T1000 (cell line): ENCODE measurements at regions not wholly inside any gene's neighbourhood (a gene's known extent, or its start where the extent isn't known, plus 50 kb on each side); places are given as distances from the start of the nearest gene placed in this dataset.
"Not testable (repeated sequence)": the region's sequence is repeated elsewhere in the genome, so short reads cannot be mapped to it uniquely, and the experiment has no call there.

Source experiments
- DNase-seq: peaks from one replicate; lab custom pipeline; 2025; ENCODE audit warnings: mixed read lengths; lab: John Stamatoyannopoulos, UW

DNA sequence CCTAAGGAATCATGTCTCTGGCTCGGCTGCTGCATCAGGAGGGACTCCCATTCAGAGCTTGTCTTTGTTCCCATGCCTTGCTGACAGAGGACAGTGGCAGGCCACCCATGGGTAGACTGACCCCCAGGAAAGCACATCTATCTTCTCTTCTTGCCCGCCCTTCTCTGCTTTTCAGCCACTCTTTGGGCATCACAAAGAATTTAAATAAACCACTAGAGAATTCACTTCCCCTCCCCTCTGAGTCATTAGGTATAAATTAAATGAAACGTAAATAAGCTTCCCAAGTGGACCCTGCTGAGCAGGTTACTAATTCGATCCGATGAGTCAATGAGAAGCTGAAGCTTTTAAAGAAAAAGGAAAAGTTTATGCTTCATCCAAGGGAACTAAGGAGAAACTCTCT lies 97.0 kb downstream of the DRD1 start:
- no peak for DNase-seq

- DNase-seq, result peak; percentile 31
Measured at GRCh38 chr5:175344331-175345195, 99.4 kb downstream of the DRD1 start.

DNA sequence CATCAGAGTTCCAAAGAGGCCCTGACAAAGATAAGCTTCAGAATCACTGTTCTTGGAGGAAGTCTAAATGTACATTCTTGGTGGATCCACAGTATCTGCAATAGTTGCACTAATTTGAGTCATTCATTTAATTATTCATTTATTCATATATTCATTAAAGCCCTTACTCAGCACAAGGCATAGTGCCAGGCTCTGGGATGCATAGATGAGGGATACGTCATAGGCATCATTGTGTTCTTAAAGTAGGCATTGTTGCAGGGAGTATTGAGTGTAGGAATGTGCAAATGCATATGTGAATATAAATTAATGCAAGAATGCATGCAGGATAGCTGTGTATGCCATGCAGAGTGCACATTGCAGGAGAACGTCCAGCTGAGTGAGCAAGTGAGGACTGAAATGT lies 100.7 kb downstream of the DRD1 start:
- no peak for DNase-seq

DNA sequence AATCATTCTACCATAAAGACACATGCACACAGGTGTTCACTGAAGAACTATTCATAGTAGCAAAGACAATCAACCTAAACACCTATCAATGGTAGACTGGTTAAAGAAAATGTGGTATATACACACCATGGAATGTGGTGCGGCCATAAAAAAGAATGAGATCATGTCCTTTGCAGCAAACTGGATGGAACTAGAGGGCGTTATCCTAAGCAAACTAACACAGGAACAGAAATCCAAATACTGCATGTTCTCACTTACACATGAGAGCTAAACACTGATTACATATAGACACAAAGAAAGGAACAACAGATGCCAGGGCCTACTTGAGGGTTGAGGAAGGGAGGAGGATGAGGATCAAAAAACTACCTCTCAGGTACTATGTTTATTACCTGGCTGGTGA lies 103.8 kb downstream of the DRD1 start:
- no peak for DNase-seq

DNA sequence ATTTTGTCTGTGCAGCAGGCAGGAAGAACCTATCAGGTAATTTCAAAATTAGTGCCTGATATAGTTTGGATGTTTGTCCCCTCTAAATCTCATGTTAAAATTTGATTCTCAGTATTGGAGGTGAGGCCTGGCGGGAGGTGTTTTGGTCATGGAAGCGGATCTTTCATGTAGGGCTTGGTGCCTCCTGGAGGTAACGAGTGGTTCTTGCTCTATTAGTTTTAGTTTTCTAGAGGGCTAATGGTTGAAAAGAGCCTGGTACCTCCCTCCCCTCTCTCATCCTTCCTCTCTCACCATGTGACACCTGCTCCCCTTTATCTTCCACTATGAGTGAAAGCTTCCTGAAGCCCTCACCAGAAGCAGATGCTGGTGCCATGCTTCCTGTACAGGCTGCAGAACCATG lies 106.3 kb downstream of the DRD1 start:
- DNase-seq, result no peak

DNA sequence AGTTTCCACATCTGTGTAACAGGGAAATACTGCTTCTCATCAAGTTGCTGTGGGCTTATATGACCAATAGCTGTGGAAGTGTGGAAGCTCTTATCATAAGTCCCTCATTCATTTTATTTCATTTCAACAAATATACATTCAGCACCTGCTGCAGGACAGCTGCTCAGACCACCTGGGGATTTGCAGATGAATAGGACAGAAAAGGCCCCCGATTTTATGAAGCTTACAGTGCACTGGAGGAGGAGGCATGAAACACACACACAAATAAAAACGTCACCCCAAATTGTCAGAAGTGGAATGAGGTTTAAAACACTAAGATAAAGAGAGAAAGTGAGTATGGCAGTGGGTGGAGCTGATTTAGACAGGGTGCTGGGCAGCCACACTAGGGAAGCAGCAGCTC lies 107.2 kb downstream of the DRD1 start:
- no peak for DNase-seq

- no peak for DNase-seq
Measured at GRCh38 chr5:175335691-175336090, 108.3 kb downstream of the DRD1 start.

DNA sequence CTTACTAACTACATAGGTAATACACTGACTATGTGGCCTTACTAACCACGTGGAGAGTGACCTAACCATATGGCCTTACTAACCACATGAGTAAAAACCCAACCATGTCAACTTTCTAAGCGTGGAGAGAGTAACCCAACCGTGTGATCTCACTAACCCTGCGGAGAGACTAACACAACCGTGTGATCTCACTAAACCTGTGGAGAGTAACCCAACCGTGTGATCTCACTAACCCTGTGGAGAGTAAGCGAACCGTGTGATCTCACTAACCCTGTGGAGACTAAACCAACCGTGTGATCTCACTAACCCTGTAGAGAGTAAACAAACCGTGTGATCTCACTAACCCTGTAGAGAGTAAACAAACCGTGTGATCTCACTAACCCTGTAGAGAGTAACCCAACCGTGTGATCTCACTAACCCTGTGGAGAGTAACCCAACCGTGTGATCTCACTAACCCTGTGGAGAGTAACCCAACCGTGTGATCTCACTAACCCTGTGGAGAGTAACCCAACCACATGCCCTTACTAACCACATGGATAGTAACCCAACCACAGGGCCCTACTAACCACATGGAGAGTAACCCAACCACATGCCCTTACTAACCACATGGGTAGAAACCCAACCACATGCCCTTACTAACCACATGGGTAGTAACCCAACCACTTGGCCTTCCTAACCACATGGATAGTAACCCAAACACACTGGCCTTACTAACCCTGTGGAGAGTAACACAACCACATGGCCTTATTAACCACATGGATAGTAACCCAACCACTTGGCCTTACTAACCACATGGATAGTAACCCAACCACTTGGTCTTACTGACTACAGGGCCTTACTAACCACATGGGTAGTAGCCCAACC lies 112.6 kb downstream of the DRD1 start:
- not testable (repeated sequence) for DNase-seq

GRCh38 chr5:175329976-175330375 lies 114.0 kb downstream of the DRD1 start:
- no peak for DNase-seq

GRCh38 chr5:175328687-175329086 lies 115.3 kb downstream of the DRD1 start:
- DNase-seq, result no peak

GRCh38 chr5:175328176-175328575 lies 115.8 kb downstream of the DRD1 start:
- no peak for DNase-seq

DNA sequence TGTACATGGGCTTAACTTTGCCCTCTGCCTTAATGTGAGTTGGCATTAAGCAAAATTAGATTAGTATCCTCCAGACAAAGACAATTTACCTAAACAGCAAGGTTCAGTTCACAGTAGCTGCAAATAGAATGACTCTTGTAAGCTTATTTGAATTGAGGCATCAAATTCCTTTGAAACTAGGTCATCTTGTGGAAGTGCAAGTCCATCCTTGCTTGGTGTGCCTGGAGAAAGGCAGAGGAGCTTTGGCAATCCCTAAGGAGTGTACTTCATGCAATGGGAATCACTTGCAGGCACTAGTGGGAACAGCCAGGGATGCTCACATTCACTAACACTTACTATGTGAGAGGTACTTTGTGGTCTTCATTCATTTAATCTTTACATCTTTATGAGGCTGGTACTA lies 118.3 kb downstream of the DRD1 start:
- DNase-seq, result no peak

- DNase-seq, result peak; percentile 8
Measured at GRCh38 chr5:175321927-175322532, 122.0 kb downstream of the DRD1 start.

- DNase-seq, result no peak
Measured at GRCh38 chr5:175319199-175319598, 124.8 kb downstream of the DRD1 start.

- no peak for DNase-seq
Measured at GRCh38 chr5:175317872-175318271, 126.1 kb downstream of the DRD1 start.

- no peak for DNase-seq
Measured at GRCh38 chr5:175309218-175309810, 134.7 kb downstream of the DRD1 start.

DNA sequence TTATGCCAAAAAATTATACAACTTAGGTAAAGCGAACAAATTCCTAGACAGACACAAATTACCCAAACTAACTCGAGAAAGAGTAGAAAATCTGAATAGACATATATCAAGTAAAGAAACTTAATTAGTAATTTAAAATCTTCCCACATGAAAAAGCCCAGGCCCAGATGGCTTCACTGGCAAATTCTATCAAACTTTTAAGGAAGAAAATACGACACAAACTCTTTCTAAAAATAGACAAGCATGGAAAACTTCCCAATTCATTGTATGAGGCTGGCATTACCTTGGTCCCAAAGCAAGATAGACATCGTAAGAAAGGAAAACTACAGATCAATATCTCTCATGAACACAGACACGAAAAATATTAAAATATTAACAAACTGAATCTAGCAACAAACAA lies 135.3 kb downstream of the DRD1 start:
- DNase-seq, result no peak

GRCh38 chr5:175306381-175306780 lies 137.6 kb downstream of the DRD1 start:
- no peak for DNase-seq

DNA sequence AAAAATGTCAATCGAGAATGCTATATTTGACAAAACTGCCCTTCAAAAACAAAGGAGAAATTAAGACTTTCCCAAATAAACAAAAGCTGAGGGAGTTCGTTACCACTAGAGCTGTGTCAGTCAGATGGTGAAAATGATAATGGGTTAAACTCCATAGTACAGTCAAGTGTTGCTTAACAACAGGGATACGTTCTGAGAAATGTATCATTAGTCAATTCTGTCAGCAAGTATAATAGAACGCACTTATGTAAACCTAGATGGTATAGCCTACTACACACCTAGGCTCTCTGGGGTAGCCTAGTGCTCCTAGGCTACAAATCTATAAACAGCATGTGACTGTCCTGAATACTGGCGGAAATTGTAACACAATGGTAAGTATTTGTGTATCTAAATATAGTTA lies 138.7 kb downstream of the DRD1 start:
- no peak for DNase-seq

DNA sequence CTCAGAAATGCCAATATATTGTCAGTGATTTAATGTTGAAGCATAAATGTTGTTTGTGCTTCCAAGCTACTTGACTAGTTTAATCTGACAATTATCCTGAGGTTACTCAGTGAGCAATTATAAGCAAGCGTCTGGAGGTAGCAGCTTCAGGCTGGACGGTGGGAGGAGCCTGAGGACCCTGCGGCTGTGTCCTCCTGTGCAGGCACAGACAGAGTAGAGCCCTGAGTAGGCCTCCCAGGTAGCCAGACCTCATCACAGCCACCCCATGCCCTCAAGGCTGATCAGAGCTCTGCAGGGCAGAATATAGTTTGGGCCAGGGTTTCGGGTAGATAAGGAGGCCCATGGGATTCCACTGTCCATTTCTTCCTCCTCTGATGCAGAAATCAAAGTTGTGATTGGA lies 153.6 kb downstream of the DRD1 start:
- DNase-seq, result no peak

DNA sequence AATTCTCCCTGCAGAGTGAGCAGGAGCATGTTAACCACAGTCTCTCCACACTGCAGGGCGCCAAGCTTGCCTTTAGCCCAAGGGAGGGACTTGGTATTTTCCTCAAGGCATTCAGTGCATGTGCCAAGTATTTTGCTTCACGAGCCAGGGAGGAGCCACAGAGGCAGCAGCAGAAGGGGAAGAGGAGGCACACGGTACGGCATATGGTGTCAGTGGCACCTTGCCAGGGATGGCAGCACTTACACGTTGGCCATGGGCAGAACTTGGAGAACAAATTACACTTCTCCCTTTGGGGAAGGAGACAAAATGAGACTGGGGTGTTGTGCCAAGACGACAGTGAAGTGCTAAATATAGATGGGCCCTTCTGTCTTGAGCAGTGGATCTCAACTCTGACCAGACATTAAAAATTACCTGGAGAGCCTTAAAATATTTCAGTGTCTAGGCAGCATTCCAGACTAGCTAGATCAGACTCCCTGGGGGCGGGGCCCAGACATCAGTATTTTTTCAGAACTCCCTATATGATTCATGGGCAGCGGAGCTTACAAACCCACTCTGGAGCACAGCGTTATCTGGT lies 155.8 kb downstream of the DRD1 start:
- DNase-seq, result no peak

DNA sequence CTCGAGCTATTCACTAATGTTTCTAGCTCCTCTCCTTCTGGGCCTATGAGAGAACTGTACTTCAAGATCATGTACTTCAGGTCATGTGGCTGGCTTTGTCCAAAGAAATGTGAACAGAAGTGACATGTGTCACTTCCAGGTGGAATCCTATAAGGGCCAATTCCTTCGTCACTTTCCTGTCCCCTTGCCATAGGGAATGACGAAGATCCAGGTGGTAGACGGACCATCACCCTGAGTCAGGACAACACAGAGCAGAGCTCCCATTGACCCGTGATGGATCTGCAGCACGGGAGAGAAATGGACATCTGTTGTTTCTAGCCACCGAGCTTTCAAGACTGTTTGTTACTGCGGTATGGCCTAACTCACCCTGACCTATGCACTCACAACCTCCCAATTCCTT lies 157.0 kb downstream of the DRD1 start:
- DNase-seq, result no peak
